Right atrium auricular region (tissue), 2 donors: ENCODE measurements at regions not wholly inside any gene's neighbourhood (a gene's known extent, or its start where the extent isn't known, plus 50 kb on each side); places are given as distances from the start of the nearest gene placed in this dataset.

Experiments
- DNase-seq: peaks from one replicate; pipeline ENCODE4 v3.0.0-alpha.2; 2019; ENCODE audit warnings: low spot score
- H3K27ac ChIP-seq, 2 donors: fragments of 200-600 bp; sonication (generic); 1 replicate in 1 of 2; 2 replicates in 1 of 2; pipeline ENCODE4 v1.5.1; 2016 to 2019
- H3K27me3 ChIP-seq, 2 donors: fragments of 200-600 bp; sonication (generic); one replicate each; pipeline versions ENCODE4 v1.5.1 to v1.6.0; 2017 to 2019
- H3K36me3 ChIP-seq: fragments of 200-600 bp; sonication (generic); one replicate; pipeline ENCODE4 v1.5.1; 2016
- H3K4me1 ChIP-seq, 2 donors: fragments of 200-600 bp; sonication (generic); one replicate each; pipeline versions ENCODE4 v1.5.1 to v1.6.0; 2017 to 2019
- H3K4me3 ChIP-seq, 2 donors: fragments of 200-600 bp; sonication (generic); 1 replicate in 1 of 2; 2 replicates in 1 of 2; pipeline ENCODE4 v1.5.1; 2017 to 2019; ENCODE audit warnings: mild to moderate bottlenecking in 1 of 2, moderate library complexity in 1 of 2
- H3K9me3 ChIP-seq, 2 donors: fragments of 200-600 bp; sonication (generic); one replicate each; pipeline ENCODE4 v1.5.1; 2019
- TF ChIP-seq, protein P1 (sequence below), 2 donors: fragments of 200-600 bp; sonication (generic); IDR thresholded peaks; one replicate each; pipeline ENCODE4 v1.5.1; 2019; ENCODE audit warnings: antibody characterized with exemption in 2 of 2

DNA sequence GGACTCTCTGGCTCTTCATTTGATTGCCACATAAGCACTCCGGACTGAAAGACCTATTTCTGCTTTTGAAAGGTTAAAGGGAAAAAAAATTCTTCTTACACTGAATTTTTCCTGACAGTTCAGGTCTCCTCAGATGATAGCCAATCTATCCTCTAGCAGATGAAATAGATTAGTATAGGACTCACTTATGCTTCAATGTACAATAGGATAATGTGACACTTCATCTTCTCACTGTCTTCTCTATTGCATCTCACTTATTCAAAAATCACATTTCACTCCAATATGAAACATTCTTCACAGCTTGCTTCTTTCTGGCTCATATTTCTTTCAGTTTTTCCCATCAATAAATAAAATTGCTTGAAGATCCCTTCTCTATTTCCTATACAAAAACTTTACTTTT lies 860.9 kb upstream of the SLITRK6 start:
- peaks cover 0 to 4% of the 10 kb centered on the region in 2 donors for H3K9me3 ChIP-seq
- DNase-seq = no peak
- H3K4me3 ChIP-seq = no peak overlapping the region
- no peaks in the 10 kb centered on the region for H3K36me3 ChIP-seq
- no peak overlapping the region for H3K27ac ChIP-seq
- TF ChIP-seq, protein P1, sequence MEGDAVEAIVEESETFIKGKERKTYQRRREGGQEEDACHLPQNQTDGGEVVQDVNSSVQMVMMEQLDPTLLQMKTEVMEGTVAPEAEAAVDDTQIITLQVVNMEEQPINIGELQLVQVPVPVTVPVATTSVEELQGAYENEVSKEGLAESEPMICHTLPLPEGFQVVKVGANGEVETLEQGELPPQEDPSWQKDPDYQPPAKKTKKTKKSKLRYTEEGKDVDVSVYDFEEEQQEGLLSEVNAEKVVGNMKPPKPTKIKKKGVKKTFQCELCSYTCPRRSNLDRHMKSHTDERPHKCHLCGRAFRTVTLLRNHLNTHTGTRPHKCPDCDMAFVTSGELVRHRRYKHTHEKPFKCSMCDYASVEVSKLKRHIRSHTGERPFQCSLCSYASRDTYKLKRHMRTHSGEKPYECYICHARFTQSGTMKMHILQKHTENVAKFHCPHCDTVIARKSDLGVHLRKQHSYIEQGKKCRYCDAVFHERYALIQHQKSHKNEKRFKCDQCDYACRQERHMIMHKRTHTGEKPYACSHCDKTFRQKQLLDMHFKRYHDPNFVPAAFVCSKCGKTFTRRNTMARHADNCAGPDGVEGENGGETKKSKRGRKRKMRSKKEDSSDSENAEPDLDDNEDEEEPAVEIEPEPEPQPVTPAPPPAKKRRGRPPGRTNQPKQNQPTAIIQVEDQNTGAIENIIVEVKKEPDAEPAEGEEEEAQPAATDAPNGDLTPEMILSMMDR (IDR thresholded peaks at IDR 0.05) = no peak
- no peaks in the 10 kb centered on the region for H3K4me1 ChIP-seq
- no peaks in the 10 kb centered on the region for H3K27me3 ChIP-seq

- Histone ChIP-seq H3K27ac (no peak overlapping the region), H3K9me3 (peaks cover 0 to 4% of the 10 kb centered on the region in 2 donors), H3K36me3 (no peaks in the 10 kb centered on the region), H3K27me3 (no peaks in the 10 kb centered on the region), H3K4me1 (no peaks in the 10 kb centered on the region), H3K4me3 (no peak overlapping the region)
- no peak for DNase-seq
- TF ChIP-seq, protein P1 (IDR thresholded peaks at IDR 0.05) = no peak
Observed at GRCh38 chr13:86665842-86666241, 866.6 kb upstream of the SLITRK6 start.

- Histone ChIP-seq H3K9me3 (no peaks in the 10 kb centered on the region), H3K36me3 (no peaks in the 10 kb centered on the region), H3K27me3 (no peaks in the 10 kb centered on the region), H3K4me3 (no peak overlapping the region), H3K27ac (no peak overlapping the region), H3K4me1 (no peaks in the 10 kb centered on the region)
- TF ChIP-seq, protein P1 (IDR thresholded peaks at IDR 0.05) = no peak
- DNase-seq = no peak
Observed at GRCh38 chr13:86673931-86674431, 874.8 kb upstream of the SLITRK6 start.

GRCh38 chr13:86681223-86681622 lies 882.0 kb upstream of the SLITRK6 start:
- H3K4me3 ChIP-seq = no peak overlapping the region
- H3K9me3 ChIP-seq = no peaks in the 10 kb centered on the region
- no peak for DNase-seq
- H3K4me1 ChIP-seq = no peaks in the 10 kb centered on the region
- no peaks in the 10 kb centered on the region for H3K27me3 ChIP-seq
- TF ChIP-seq, protein P1 (IDR thresholded peaks at IDR 0.05) = no peak
- H3K27ac ChIP-seq = no peak overlapping the region
- no peaks in the 10 kb centered on the region for H3K36me3 ChIP-seq

DNA sequence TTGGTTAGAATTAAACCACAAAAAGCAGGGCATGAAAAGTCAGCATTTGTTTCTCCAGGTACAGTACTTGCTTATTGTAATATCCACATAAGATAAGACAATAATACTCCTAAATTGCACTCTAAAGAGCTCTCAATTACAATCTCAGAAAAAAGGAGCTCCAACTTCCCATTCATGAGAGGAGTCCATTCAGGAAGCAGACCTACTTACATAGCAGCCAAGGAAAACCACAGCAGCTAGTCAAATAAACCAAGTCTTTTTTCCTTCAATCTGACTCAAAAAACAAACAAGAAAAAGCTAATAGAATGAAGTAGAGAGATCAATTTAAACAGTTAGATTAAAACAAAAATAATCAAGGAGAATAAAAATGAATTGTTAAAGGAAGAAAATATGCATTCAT lies 885.2 kb upstream of the SLITRK6 start:
- DNase-seq = no peak

GRCh38 chr13:86689911-86690310 lies 890.7 kb upstream of the SLITRK6 start:
- Histone ChIP-seq H3K4me3 (no peak overlapping the region), H3K4me1 (no peaks in the 10 kb centered on the region), H3K36me3 (no peaks in the 10 kb centered on the region), H3K27me3 (no peaks in the 10 kb centered on the region), H3K9me3 (no peaks in the 10 kb centered on the region), H3K27ac (no peak overlapping the region)
- TF ChIP-seq, protein P1 (IDR thresholded peaks at IDR 0.05) = no peak
- no peak for DNase-seq

More for the DNA sequence above, 885.2 kb upstream of the SLITRK6 start:
- H3K27ac ChIP-seq = no peak overlapping the region
- H3K9me3 ChIP-seq = no peaks in the 10 kb centered on the region
- H3K4me1 ChIP-seq = no peaks in the 10 kb centered on the region
- no peaks in the 10 kb centered on the region for H3K36me3 ChIP-seq
- TF ChIP-seq, protein P1 (IDR thresholded peaks at IDR 0.05) = no peak
- H3K27me3 ChIP-seq = no peaks in the 10 kb centered on the region
- no peak overlapping the region for H3K4me3 ChIP-seq
